Naive thymus-derived CD4-positive, alpha-beta T cell (primary cell): ENCODE measurements at regions not wholly inside any gene's neighbourhood (a gene's known extent, or its start where the extent isn't known, plus 50 kb on each side); places are given as distances from the start of the nearest gene placed in this dataset.

Source experiments
- ATAC-seq: fragments of 150-1000 bp; cut with Tn5 transposase; 2 replicates; pipeline ENCODE4 v1.10.0; 2021; ENCODE audit warnings: mild to moderate bottlenecking, moderate library complexity
- CTCF ChIA-PET: fragments of 350-600 bp; sonication (Branson Sonifier 250); formaldehyde crosslinking; loops from one replicate; lab custom pipeline; 2021; ENCODE audit warnings: antibody characterized with exemption; lab: Charles Lee
- POLR2A ChIA-PET: fragments of 350-600 bp; sonication (Branson Sonifier 250); formaldehyde crosslinking; loops from one replicate; lab custom pipeline; 2021; ENCODE audit warnings: antibody characterized with exemption, inconsistent platforms; lab: Charles Lee
- DNase-seq, 9 donors: peaks; one replicate each; pipeline versions ENCODE4 v3.0.0 to v3.0.0-alpha.2; 2020 to 2022; ENCODE audit warnings: mixed read lengths in 1 of 9
- H3K27ac ChIP-seq: one replicate; pipeline ENCODE4 v1.7.0; 2013; ENCODE audit warnings: mild to moderate bottlenecking, low read depth, low read length, moderate library complexity
- H3K27me3 ChIP-seq, 2 donors: one replicate each; pipeline ENCODE4 v1.7.0; 2013; ENCODE audit warnings: low read length in 2 of 2, mild to moderate bottlenecking in 2 of 2, moderate library complexity in 2 of 2; ENCODE audit not compliant: control insufficient read depth in 2 of 2, insufficient read depth in 2 of 2
- H3K36me3 ChIP-seq, 3 experiments: 1 replicate in 2 of 3; 2 replicates in 1 of 3; pipeline ENCODE4 v1.7.0; 2013; ENCODE audit warnings: low read length in 3 of 3, mild to moderate bottlenecking in 3 of 3, moderate library complexity in 1 of 3; ENCODE audit not compliant: insufficient read depth in 3 of 3, control insufficient read depth in 2 of 3
- H3K4me1 ChIP-seq, 2 donors: one replicate each; pipeline ENCODE4 v1.7.0; 2013; ENCODE audit warnings: low read length in 2 of 2, mild to moderate bottlenecking in 2 of 2, moderate library complexity in 1 of 2; ENCODE audit not compliant: control insufficient read depth in 2 of 2, insufficient read depth in 2 of 2
- H3K4me3 ChIP-seq: 2 replicates; pipeline ENCODE4 v1.7.0; 2013; ENCODE audit warnings: mild to moderate bottlenecking, low read length
- H3K9me3 ChIP-seq, 3 experiments: 1 replicate in 2 of 3; 2 replicates in 1 of 3; pipeline ENCODE4 v1.7.0; 2013; ENCODE audit warnings: low read length in 3 of 3; ENCODE audit not compliant: control insufficient read depth in 2 of 3
- H3K27ac Mint-ChIP-seq, 9 donors: one replicate each; pipeline ENCODE4 v1.8.0; 2020 to 2022; ENCODE audit warnings: mixed read lengths in 9 of 9, mild to moderate bottlenecking in 8 of 9, moderate library complexity in 5 of 9, inconsistent platforms in 2 of 9
- H3K27me3 Mint-ChIP-seq, 5 donors: one replicate each; pipeline ENCODE4 v1.8.0; 2021 to 2022; ENCODE audit warnings: mixed read lengths in 5 of 5, mild to moderate bottlenecking in 1 of 5
- H3K36me3 Mint-ChIP-seq, 5 donors: one replicate each; pipeline ENCODE4 v1.8.0; 2020 to 2022; ENCODE audit warnings: mixed read lengths in 5 of 5, mild to moderate bottlenecking in 3 of 5, inconsistent platforms in 1 of 5
- H3K4me1 Mint-ChIP-seq, 7 donors: one replicate each; pipeline ENCODE4 v1.8.0; 2020 to 2022; ENCODE audit warnings: mixed read lengths in 7 of 7, mild to moderate bottlenecking in 3 of 7, inconsistent platforms in 1 of 7
- H3K4me3 Mint-ChIP-seq, 10 donors: one replicate each; pipeline ENCODE4 v1.8.0; 2020 to 2022; ENCODE audit warnings: mild to moderate bottlenecking in 10 of 10, mixed read lengths in 10 of 10, moderate library complexity in 6 of 10, inconsistent platforms in 2 of 10
- H3K9me3 Mint-ChIP-seq, 11 donors: one replicate each; pipeline ENCODE4 v1.8.0; 2020 to 2022; ENCODE audit warnings: mixed read lengths in 11 of 11, mild to moderate bottlenecking in 4 of 11, inconsistent platforms in 1 of 11, moderate library complexity in 1 of 11
- intact Hi-C, 2 donors: fragments of 100-400 bp; cut with micrococcal nuclease; formaldehyde crosslinking; loops; one replicate each; pipeline ENCODE4 v1.15.1; 2023

DNA sequence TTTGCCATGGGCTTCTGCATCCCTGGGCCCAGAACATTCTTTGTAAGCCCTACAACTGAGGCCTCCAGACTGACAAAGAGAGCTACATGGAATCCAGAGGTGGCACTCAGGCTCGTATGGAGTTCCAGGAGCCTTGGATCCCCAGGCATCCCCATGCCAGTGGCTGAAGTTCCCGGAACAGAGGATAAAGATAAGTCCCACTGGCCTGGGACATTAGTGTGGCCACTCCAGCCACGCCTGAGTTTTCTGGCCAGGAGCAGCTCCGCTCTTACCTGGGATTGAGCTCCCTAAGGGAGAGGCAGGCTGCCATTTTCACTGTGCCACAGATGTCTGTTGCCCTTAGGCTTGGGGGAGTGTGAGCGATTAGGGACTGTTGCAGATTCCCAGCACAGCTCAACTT lies 656.3 kb upstream of the FAM174A start:
- H3K27ac Mint-ChIP-seq = no peak overlapping the region
- DNase-seq = no peak
- intact Hi-C loops = no loop called here

DNA sequence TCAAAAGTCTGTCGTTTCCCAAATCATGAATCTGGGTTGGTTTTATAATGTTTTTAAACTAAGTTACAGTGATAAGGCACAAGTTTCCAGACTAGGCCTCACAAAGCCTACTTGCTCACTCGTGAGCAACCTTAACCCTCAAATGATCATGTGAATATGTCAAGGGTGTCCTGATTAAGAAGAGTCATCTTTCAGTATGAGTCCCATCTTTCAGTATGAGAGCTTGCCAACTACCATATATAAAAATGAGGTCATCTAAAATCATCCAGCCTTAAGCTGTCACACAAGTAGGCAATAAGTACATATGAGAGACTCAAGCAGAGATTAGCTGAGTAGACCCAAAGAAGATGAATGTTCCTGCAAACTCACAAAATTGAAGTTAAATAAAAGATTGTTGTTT lies 668.4 kb upstream of the FAM174A start:
- no peak overlapping the region for H3K4me3 ChIP-seq
- ATAC-seq = no peak
- no peak for DNase-seq
- ChIA-PET CTCF (no interaction called here), POLR2A (no interaction called here)
- no peaks in the 10 kb centered on the region for H3K9me3 ChIP-seq
- peaks cover 0 to 15% (median 4%) of the 10 kb centered on the region in 11 donors for H3K9me3 Mint-ChIP-seq
- H3K27me3 Mint-ChIP-seq = no peaks in the 10 kb centered on the region
- no peak overlapping the region for H3K27ac ChIP-seq
- no peaks in the 10 kb centered on the region for H3K27me3 ChIP-seq
- no peaks in the 10 kb centered on the region for H3K4me1 Mint-ChIP-seq
- intact Hi-C loops = no loop called here
- H3K4me1 ChIP-seq = no peaks in the 10 kb centered on the region
- no peak overlapping the region for H3K27ac Mint-ChIP-seq
- H3K36me3 Mint-ChIP-seq = no peaks in the 10 kb centered on the region
- H3K4me3 Mint-ChIP-seq = no peak overlapping the region
- no peaks in the 10 kb centered on the region for H3K36me3 ChIP-seq

More for the DNA sequence above, 656.3 kb upstream of the FAM174A start:
- ATAC-seq = no peak
- Mint-ChIP-seq H3K9me3 (peaks cover 0 to 26% (median 0%) of the 10 kb centered on the region in 11 donors), H3K4me1 (no peaks in the 10 kb centered on the region), H3K4me3 (no peak overlapping the region), H3K36me3 (no peaks in the 10 kb centered on the region), H3K27me3 (no peaks in the 10 kb centered on the region)
- H3K27me3 ChIP-seq = no peaks in the 10 kb centered on the region
- H3K9me3 ChIP-seq = no peaks in the 10 kb centered on the region
- H3K27ac ChIP-seq = no peak overlapping the region
- no peaks in the 10 kb centered on the region for H3K36me3 ChIP-seq
- H3K4me1 ChIP-seq = no peaks in the 10 kb centered on the region
- no peak overlapping the region for H3K4me3 ChIP-seq
- POLR2A ChIA-PET = no interaction called here
- CTCF ChIA-PET = no interaction called here

DNA sequence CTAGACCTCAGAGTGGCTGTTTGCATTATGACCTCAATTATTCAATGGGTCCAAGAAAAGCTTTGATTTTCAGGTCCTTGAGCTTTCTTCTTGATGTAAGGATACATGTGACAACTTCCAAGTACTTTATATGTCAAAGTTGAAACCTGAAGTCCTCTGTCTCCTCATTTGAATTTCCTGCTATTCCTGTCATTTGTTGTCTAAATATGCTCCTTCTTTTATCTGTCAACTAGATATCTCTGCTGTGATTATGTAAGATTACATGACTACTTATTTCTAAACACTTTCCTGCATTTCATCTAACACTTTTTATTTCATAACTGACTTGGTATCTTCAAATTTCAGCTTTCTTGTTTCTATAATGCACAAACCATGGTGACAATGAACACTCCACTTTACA lies 670.0 kb upstream of the FAM174A start:
- Histone ChIP-seq H3K4me1 (no peaks in the 10 kb centered on the region), H3K4me3 (no peak overlapping the region), H3K36me3 (no peaks in the 10 kb centered on the region), H3K27me3 (no peaks in the 10 kb centered on the region), H3K27ac (no peak overlapping the region), H3K9me3 (no peaks in the 10 kb centered on the region)
- Mint-ChIP-seq H3K9me3 (peaks cover 0 to 12% (median 4%) of the 10 kb centered on the region in 11 donors), H3K27ac (no peak overlapping the region), H3K36me3 (no peaks in the 10 kb centered on the region), H3K4me1 (no peaks in the 10 kb centered on the region), H3K27me3 (no peaks in the 10 kb centered on the region), H3K4me3 (no peak overlapping the region)
- ChIA-PET CTCF (no interaction called here), POLR2A (no interaction called here)
- intact Hi-C loops = no loop called here
- no peak for ATAC-seq
- DNase-seq = no peak

DNA sequence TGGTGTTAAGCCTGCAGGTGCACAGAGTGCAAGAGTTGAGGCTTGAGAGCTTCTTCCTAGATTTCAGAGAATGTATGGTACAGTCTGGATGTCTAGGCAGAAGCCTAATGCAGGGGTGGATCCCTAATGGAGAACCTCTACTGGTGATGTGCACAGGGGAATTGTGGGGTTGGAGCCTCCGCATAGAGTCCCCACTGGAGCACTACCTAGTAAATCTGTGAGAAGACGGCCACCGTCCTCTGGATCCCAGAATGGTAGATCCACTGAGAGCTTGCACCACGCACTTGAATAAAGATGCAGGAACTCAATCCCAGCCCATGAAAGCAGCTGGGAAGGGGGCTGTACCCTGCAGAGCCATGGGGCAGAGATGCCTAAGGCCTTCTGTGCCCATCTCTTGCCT lies 699.4 kb upstream of the FAM174A start:
- CTCF ChIA-PET = no interaction called here

DNA sequence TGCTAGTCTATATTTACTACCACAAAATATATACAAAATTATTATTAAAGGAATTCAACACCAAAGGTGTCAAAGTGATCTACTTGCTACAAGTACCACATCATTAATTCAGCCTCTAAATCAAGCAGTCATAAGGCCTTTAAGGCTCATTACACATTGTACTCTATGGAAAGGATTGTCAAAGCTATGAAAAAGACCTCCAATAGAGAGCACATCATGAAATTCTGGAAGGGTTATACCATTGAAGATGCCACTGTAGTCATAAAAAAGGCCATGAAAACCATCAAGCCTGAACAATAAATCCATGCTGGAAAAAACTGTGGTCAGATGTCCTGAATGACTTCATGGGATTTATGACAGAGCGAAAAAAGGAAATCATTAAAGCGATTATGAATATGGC lies 708.0 kb upstream of the FAM174A start:
- Mint-ChIP-seq H3K4me3 (no peak overlapping the region), H3K27me3 (no peaks in the 10 kb centered on the region), H3K9me3 (no peaks in the 10 kb centered on the region), H3K36me3 (no peaks in the 10 kb centered on the region), H3K4me1 (no peaks in the 10 kb centered on the region), H3K27ac (no peak overlapping the region)
- ChIA-PET POLR2A (no interaction called here), CTCF (no interaction called here)
- H3K36me3 ChIP-seq = no peaks in the 10 kb centered on the region
- intact Hi-C loops = no loop called here
- H3K27me3 ChIP-seq = no peaks in the 10 kb centered on the region
- H3K4me1 ChIP-seq = no peaks in the 10 kb centered on the region
- H3K27ac ChIP-seq = no peak overlapping the region
- no peak overlapping the region for H3K4me3 ChIP-seq
- DNase-seq (no peak), ATAC-seq (no peak)
- no peaks in the 10 kb centered on the region for H3K9me3 ChIP-seq

More for the DNA sequence above, 699.4 kb upstream of the FAM174A start:
- no peaks in the 10 kb centered on the region for H3K4me1 ChIP-seq
- ATAC-seq = no peak
- intact Hi-C loops = no loop called here
- H3K27me3 Mint-ChIP-seq = no peaks in the 10 kb centered on the region
- no peaks in the 10 kb centered on the region for H3K4me1 Mint-ChIP-seq
- no peaks in the 10 kb centered on the region for H3K9me3 ChIP-seq
- no peaks in the 10 kb centered on the region for H3K27me3 ChIP-seq
- peaks cover 0 to 8% (median 0%) of the 10 kb centered on the region in 11 donors for H3K9me3 Mint-ChIP-seq
- no peak overlapping the region for H3K4me3 Mint-ChIP-seq
- no peak overlapping the region for H3K27ac Mint-ChIP-seq
- POLR2A ChIA-PET = no interaction called here
- no peak overlapping the region for H3K4me3 ChIP-seq
- no peak for DNase-seq
- H3K27ac ChIP-seq = no peak overlapping the region
- no peaks in the 10 kb centered on the region for H3K36me3 Mint-ChIP-seq
- no peaks in the 10 kb centered on the region for H3K36me3 ChIP-seq

DNA sequence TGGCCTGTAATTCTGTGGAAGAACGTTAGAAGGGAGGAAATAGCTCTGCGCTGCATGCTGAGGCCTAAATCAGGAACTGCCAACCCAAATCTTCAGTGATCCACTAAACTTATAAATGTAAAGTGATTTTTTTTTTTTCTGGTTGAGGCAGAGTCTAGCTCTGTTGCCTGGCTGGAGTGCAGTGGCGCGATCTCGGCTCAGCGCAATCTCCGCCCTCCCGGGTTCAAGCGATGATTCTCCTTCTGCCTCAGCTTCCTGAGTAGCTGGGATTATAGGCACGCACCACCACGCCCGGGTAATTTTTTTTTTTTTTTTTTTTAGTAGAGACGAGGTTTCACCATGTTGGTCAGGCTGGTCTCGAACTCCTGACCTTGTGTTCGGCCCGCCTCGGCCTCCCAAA lies 717.4 kb upstream of the FAM174A start:
- intact Hi-C loops = no loop called here
- Mint-ChIP-seq H3K27ac (no peak overlapping the region), H3K4me1 (no peaks in the 10 kb centered on the region), H3K36me3 (no peaks in the 10 kb centered on the region), H3K9me3 (peaks cover 0 to 6% (median 0%) of the 10 kb centered on the region in 11 donors), H3K27me3 (no peaks in the 10 kb centered on the region), H3K4me3 (no peak overlapping the region)
- Histone ChIP-seq H3K27me3 (no peaks in the 10 kb centered on the region), H3K9me3 (no peaks in the 10 kb centered on the region), H3K36me3 (no peaks in the 10 kb centered on the region), H3K4me1 (no peaks in the 10 kb centered on the region), H3K27ac (no peak overlapping the region), H3K4me3 (no peak overlapping the region)
- CTCF ChIA-PET = no interaction called here
- POLR2A ChIA-PET = no interaction called here
- ATAC-seq = no peak
- DNase-seq = no peak

DNA sequence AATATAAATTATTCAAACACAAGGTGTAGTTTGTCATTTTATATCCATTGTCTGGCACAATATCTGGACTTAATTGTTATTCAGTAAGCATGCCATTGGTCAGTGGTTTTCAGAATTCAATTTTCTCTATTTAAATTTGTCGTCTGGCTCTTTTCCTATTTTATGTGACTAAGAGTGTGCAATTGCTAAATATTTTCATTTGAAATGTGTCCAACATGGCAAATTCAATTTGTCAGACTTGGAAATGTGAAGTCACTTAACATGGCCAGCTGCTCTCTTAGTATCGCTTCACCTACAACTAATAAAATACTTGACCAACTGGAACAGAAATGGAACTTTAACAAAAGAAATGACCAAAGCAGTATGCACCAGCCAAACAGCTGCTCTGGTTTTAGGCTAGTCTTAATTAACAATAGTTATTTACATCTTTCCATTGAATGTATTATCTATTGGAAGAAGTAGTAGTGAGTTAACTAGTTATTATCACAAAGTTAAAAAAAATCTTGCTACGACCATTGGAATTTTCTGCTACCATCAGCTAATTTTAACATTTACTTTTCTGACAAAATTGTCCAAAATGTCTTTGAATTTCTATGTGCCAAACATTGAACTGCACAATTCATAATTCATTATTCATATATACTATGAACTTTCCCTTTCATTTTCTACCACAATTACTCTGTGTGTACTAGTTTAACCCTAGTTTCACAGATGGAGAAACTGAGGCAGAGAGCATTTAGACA lies 720.7 kb upstream of the FAM174A start:
- Mint-ChIP-seq H3K36me3 (no peaks in the 10 kb centered on the region), H3K27ac (no peak overlapping the region), H3K27me3 (no peaks in the 10 kb centered on the region), H3K4me3 (no peak overlapping the region), H3K9me3 (peaks cover 0 to 4% (median 0%) of the 10 kb centered on the region in 11 donors), H3K4me1 (no peaks in the 10 kb centered on the region)
- Histone ChIP-seq H3K27ac (no peak overlapping the region), H3K27me3 (no peaks in the 10 kb centered on the region), H3K36me3 (no peaks in the 10 kb centered on the region), H3K9me3 (no peaks in the 10 kb centered on the region), H3K4me3 (no peak overlapping the region), H3K4me1 (no peaks in the 10 kb centered on the region)
- ChIA-PET POLR2A (no interaction called here), CTCF (no interaction called here)
- no peak for ATAC-seq
- DNase-seq = no peak
- intact Hi-C loops = no loop called here
